NCI-H345 treated with DMSO at 0.1 percent for 48 hours (cell line): ENCODE measurements at regions not wholly inside any gene's neighbourhood (a gene's known extent, or its start where the extent isn't known, plus 50 kb on each side); places are given as distances from the start of the nearest gene placed in this dataset.

Source experiments
- DNase-seq: peaks from one replicate; lab custom pipeline; 2025; ENCODE audit not compliant: unreplicated experiment; lab: John Stamatoyannopoulos, UW

DNA sequence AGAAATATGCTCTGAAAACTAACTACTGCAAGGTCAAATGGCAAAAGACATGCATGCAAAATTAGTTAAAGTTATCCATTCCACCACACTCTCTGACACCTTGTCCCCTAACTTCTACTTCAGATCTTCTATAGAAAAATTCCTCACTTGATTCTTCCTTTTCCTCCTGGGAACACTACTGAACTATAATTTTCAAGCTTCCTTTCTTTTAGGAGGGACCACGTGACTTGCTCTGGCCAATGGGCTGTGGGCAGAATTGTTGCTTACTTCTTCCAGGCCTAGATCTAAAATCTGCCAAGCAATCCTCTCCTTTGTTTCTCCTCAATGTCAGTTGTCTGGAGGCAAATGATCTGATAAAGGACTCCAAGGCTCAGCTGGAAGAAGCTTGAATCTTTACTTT is 441.0 kb downstream of the CDK5RAP2 start:
- DNase-seq, result no peak

DNA sequence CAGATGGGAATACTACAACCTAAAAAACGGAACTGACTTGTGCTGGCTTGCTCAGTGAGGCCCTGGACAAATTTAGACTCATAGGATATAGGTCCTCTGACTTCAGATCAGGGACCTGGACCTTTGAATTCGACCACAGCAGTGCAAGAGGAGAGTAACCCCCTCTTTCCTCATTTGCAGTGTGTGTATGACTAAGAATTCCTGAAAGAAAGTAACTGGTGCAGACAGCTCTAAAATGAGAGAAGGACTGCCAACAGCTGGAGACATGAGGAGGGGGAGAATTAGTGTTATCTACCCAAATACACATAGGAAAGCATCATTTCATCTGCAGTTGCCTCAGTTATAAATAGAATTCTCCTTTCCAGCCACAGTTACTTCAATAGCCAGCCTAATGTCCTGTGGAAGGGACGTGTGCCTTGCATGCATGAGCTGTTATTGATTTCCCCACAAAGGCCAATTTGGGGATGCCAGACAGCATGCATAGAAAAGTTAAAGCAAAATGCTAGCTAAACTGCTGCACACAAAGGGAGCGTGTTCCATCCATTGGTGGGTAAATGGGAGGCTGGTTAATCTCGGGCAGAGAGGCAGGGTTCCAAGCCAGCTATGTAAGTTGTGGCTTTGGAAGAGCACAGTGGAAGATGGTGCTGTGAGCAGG is 442.7 kb downstream of the CDK5RAP2 start:
- DNase-seq, result no peak

DNA sequence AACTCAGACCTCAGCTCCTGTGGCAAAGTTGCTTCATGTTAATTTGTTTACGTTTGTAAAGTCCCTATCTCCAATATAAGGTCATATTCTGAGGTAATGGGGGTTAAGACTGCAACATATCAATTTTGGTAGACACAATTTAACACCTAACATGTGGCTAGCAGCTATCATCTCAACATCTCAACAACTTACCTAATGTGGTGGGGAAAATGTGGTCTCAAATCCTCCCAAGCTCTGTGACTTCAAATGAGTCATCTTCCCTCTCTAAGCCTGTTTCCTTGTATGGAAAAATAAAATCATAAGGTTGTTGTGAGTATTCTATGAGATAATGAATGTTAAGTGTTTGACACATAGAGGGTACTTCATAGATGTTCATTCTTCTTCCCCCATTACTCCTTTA is 443.3 kb downstream of the CDK5RAP2 start:
- DNase-seq, result no peak

DNA sequence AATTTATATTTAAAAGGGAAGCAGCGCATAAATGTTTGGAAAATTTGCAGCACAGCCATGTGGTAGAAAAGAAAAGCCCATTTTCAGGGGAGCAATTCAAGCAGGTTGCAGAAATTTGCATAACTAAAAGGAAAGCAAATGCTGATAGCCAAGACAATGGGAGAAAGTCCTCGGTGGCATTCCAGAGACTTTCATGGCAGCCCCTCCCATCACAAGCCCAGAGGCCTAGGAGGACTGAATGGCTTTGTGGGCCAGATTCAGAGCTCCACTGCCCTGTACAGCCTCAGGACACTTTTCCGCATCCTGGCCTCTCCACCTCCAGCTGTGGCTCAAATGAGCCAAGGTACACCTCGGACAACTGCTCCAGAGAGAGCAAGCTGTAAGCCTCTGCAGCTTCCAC is 462.9 kb downstream of the CDK5RAP2 start:
- DNase-seq, result no peak

DNA sequence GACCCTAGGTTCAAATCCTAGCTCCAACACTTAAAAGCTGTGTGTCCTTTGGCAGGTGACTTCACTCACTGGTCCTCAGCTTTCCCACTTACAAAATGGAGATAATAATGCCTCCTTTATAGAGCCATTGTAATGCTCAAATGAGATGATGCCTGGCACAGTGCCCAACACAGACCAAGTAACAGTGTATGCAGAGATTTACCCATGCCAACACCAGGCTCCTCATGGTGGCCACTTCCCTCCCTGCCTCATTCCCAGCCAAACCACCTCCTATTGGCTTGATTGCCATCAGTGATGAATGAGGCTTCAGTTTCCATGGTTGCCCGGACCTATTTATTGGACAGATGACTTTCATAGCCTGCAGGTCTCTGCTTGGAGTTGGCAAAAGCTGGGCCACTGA is 469.4 kb downstream of the CDK5RAP2 start:
- DNase-seq, result no peak

DNA sequence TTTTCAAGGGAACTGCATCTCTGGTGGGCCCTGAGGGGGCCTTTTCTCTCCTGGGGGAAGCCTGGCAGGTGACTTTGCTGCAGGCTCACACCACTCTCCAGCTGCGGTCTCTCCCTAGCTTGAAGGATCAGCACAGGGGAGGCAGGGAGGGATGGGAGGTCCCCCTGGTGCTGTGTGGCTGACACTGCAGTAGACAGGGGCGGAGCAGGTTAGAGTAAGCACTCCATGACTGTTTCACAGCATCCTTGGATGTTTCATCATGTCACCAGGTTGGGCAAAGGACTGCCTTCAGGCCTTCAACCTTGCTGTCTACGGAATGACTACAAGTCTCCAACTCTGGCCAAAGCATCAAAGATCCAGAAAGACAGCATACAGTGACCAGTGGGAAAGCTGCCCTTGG is 470.7 kb downstream of the CDK5RAP2 start:
- DNase-seq, result peak; percentile 2

DNA sequence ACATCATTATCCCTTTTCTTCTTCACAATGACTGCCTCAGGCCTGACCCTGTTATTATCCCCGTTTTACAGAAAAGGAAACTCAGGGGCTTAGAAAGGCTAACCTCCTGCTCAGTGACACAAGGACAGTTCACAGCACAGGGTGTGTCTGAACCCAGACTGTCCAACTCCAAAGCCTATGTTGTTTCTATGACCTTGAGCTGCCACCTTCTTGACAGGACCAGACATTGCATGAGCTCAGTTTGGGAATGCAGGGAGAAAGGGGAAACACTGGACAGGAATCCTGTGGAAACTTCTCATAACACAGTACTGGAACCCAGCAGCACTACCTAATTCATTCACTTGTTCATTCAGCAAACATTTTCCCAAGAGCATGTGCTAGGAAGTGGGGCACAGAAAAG is 472.8 kb downstream of the CDK5RAP2 start:
- DNase-seq, result no peak

DNA sequence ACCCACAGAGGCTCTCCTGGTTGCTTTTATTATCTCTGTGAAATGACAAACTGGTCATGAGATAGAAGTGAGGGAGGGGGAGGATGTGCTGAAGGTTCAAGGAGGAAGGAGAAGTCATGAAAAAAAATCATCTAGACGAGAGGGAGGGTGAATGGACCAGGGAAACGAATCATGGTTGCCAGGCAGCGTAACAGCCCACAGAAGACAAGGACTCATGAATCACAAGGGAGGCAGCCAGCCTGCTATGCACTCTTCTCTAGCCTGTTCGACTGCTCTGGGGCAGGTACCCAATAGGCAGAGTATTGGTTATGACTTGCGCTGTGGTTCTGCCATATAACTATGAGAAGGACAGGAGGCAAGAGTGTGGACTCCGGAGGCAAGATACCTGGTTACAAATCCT is 475.2 kb downstream of the CDK5RAP2 start:
- no peak for DNase-seq

DNA sequence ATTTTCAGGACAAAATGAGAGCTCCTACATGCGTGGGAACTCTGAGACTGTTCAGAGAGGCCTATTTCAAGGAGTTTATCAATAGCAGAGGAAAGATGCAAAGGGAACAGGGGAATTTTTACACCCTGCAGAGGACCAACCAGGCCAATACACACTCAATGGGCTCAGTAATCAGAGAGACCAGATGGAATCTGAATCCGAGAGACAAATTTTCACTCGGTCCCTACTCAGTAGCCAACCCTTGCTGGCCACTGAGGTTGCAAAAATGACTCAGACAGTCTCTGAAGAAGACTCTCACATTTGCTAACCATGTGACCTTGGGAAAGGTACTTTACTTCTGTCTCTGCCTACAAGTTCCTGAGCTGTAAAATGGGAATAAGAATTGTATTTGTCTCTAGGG is 479.4 kb downstream of the CDK5RAP2 start:
- no peak for DNase-seq

DNA sequence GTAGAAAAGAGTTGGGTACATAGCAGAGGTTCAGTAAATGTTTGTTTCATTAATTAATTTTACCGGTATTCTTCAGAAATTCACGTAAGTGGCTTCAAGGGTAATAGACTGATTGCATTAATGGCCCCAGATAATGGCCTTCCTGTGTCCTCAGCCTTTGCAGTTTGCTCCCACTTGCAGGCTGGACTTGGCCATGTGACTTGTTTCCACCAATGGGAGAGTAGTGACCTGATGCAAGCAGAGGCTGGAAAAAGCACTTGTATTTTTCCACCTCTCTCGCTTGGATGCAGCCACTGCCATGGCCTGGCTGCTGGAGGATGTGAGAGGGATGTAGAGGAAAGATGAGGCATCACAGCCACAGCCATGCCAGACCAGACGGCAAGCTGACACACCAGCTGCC is 480.9 kb downstream of the CDK5RAP2 start:
- DNase-seq, result no peak

DNA sequence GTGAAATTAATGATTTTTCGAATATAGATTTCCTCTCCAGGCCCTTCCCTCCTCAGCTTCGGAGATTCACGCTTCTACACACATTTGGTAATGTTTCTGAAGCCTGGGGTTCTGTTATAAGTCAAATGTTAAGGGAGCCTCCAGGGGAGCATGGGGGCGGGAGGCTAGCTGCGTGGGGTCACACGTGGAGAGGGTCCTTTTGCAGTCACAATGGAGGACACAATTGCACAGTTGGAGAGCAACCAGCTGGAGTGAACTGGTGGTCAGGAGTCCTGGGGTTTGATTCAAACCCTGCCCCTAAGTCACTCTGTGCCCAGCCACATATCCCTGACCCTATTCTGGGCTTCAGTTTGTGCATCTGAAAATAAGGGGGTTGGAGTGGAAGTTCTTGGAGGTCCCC is 481.4 kb downstream of the CDK5RAP2 start:
- DNase-seq, result no peak

DNA sequence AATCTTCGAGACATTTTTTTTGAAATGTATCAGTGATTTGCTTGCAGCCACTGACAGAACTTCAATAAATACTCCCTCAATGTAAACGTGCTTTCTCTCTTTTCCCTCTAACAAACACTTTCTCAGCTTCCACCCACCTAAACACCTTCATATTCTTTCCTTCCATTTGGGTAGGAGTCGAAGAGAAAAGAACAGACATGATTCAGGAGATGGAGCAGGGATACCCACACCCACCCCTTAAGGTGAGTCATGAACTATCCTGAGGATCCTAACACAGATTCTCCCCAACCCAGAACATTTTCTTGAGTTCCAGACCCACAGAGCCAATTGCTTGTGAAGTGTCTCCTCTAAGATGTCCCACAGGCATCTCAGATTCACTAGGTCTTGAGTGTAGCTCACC is 488.8 kb downstream of the CDK5RAP2 start:
- no peak for DNase-seq

DNA sequence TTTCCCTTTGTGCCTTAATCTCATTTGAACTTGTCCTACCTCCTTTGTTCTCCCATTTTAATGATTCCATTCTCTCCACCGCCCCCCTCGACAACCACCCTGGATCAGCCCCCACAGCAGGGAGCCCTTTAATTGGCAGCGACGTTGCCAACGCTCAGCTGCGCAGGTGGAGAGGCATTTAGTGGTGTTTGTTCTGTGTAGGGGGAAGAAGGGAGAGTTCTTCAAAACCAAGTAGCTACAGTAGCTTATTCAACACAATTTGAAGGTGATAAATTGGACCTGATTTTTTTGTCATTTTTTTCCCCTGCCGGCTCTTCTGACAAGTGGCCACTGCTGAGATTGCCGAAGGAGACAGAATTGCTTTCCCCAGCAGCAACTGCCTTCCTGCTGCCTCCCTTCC is 499.1 kb downstream of the CDK5RAP2 start:
- DNase-seq, result peak; percentile 96

DNA sequence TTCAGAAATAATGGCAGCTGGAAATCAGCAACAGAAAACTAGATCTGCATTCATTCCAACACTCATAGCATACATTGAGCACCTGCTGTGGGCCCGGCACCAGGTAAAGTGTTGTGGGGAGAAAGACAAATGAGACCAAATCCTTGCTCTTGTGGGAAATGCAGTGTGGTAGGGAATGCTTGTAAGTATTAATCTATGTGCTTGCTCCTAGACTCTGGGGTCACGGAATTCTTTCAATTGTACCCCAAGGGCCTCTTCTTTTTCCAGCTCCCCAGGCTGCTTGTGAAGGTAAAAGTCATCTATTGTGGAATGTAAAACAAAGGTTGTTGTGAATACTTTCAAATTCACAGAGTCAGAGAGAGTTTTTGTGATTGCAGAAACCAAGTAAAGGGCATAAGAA is 501.9 kb downstream of the CDK5RAP2 start:
- DNase-seq, result no peak

DNA sequence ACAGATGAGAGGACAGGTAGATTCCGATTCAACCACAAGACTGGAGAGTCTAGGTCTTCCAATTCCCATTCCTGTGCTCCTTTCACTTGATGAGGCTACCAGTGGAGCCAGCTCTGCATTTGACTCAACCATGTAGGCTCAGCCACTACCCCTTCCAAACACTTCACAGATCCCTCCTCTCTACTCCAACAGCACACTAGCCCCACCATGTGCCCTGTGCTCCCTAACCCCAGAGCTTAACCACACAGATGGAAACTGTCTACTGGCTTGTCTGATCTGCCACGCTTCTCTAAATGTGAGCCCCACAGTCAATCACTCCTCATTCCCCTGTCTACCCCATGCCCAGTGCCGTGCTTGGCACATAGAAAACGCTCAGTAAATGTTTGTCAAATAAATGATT is 508.2 kb downstream of the CDK5RAP2 start:
- DNase-seq, result no peak

DNA sequence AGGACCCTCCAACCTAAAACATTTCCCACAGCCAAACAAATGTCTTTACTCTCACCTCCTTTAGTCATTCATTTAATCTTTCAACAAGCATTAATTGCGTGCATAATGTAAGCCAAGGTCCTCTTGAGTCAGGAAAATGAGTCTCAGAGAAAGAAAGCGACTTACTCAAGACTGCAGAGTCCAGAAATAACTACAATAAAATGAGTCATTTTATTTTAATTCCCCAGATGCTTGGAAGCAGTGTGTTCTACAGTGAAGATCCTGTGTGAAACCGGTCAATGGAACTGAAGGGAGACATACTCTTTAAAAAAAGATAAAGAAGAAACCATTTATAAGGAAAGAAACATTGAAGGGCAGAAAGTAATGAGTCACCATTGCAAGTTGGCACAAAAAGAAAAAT is 513.7 kb downstream of the CDK5RAP2 start:
- no peak for DNase-seq

DNA sequence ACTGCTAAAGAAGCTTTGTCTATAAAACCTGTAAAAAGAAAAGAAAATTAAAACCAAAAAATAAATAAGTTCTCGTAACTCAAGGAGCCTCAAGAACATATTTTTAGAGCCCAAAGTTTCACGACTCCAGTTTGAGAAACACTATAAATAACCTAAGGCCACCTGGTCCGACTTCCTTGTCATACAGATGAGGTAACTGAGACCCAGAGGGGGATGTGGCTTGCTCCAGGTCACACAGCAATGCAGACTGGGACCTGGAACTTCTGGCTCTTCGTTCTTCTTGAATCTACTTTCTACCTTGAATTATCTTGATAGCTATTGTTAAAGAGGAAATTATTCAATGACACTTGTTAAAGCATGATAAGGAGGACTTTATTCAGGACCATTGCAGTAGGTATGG is 514.8 kb downstream of the CDK5RAP2 start:
- no peak for DNase-seq

DNA sequence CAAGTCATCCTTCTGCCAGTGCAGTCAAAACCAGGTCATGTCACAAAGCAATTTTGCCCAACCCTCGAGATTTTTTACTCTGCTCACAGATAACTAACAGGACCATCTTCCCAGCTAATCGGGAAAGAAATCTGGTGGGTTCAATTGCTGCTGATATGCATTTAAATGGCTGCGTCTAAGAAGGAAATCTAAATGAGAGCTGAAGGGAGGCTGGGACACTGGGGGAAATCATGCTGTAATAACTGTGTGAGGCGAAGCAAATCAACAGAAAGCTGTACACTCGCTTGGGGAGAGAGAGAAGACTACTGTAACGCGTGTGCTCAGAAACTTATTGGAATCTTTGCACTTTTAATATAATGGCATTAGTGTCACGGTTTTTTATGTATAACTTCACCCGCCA is 535.0 kb downstream of the CDK5RAP2 start:
- no peak for DNase-seq

DNA sequence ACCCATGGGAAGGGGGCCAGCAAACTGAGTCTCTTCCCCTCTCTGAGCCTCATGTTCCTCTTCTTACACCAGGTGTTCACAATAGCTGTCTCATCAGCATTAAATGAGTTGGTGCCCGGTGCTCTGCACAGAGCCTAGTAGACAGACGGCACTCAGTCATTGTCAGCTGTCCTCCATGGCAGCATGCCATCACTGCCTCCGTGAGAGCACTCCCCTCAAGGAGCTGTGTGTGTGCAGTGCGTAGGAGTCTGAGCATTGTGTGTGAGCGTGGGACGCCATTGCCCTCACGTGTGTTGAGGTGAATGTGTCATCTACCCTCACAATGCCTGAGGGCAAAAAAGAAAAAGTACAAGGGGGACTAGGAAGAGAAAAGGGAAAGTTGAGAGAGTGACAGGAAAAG is 536.5 kb downstream of the CDK5RAP2 start:
- peak; percentile 24 for DNase-seq

DNA sequence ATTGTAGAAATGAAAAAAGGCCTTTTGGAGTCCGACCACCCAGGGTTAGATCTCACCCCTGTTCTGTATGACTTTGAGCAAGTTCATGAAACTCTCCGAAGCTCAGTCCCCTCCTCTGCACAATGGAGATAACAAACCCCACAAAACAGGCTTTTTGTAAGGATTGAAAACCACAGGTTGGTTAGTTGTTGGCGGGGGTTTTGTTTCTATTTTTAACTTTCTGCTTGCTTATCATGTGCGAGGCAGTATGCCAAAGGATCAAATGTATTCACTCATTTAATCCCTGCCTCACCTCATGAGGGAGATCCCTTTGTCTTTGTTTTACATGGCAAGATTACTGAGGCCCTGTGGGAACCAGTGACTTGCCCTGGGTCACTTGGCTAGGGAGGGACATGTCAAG is 539.1 kb downstream of the CDK5RAP2 start:
- DNase-seq, result no peak

DNA sequence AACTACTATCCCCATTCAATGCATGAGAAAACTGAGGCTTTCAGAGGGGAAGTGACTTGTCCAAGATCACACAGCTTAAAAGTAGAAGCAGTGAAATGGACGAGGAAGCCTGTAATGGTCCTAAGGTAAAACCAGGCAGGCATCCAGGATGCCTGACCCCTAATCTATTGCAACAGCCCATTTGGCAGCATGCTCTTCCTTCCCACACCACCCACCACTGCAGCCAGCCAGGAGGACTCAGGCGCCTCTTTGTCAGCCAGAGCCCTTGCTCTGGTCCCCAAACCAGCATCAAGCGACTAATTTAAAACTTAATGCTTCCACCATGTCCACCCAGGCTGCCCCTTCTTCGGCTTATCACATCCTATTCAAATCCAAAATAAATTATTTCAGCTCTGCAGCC is 541.6 kb downstream of the CDK5RAP2 start:
- no peak for DNase-seq

DNA sequence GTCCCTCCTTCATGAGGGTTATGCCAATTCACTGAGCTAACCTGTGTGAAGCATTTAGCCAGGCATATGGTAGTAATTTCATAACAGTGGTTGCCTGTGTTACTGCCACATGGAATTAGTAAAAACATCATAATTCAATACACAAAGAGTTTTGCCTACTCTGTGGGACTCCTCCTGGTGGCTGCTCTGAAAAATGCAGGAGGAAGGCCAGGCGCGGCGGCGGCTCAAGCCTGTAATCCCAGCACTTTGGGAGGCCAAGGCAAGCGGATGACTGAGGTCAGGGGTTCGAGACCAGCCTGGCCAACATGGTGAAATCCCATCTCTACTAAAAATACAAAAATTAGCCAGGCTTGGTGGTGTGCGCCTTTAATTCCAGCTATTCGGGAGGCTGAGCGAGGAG is 547.3 kb downstream of the CDK5RAP2 start:
- no peak for DNase-seq

DNA sequence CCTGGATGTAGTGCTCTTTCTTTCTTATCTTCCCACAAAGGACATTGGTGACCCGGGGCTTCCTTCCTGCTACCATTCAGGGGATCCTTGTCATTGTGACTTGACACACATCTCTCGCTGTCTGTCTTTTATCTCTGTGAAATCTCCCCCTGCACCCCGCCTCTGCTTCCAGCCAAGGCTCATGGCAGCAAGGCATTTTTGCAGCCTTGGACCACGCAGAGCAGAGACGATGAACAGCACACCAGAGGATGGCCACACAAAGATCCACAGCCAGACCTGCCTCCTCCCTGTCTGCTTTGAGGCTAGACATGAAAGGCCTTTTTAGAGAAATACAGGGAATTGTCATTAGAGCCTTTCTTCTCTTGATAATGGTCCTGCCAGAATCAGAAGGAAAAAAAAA is 549.1 kb downstream of the CDK5RAP2 start:
- no peak for DNase-seq

DNA sequence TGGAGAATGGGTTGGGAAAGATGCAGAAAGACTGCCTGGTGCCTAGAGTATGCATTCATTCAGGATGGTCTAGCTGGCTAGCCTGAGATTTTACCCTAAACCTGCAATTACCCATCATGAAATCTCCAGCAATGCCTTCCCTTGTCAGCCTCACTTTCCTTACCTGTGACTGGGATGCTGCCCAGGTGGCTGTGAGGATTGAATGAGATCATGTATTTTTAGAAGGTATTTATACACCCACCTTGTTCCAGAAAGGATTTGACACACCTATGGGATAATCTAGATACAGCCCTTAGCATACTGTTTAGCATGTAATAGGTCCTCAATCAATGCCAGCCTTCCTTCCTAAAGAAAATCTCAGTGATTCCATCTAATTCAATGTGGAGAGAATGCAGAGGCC is 561.4 kb downstream of the CDK5RAP2 start:
- no peak for DNase-seq
